ENCODE measurements at regions not wholly inside any gene's neighbourhood (a gene's known extent, or its start where the extent isn't known, plus 50 kb on each side); places are given as distances from the start of the nearest gene placed in this dataset.

DNA sequence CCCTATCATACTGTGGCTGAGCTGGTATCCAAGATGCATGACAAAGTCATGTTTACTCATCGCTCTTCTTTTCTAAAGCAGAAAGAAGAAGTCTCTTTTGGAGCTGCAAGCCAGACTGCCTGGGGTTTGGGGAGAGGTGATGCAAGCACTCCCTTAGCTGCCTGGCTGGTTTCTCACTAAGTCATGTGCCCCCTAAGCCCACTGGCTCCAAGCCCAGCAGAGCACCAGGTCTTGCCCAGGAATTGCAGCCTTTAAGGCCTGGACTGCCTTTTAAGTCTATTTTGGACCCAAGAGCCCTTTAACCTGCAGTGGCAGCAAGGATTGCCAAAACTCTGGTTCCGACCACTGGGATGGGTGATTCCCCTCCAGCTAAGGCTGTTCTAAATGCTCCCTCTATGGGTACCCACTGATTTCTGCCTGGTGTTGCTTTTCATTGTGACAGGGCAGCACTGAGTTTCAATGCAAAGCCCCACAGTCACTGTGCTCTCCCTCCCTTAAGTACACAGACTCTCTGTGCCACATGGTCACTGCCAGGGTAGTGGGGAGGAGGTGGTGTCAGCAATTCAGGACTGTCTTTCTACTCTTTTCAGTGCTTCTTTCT is 548.6 kb downstream of the TLL1 start:
- TF ChIP-seq EZH2 (IDR thresholded peaks at IDR 0.05; ENCODE audit: borderline replicate concordance, low read depth, low read length, poor library complexity, severe bottlenecking) (no peak), CTCF (conservative IDR thresholded peaks at IDR 0.05; ENCODE audit: low read depth, low read length) (no peak)
